ENCODE measurements at regions not wholly inside any gene's neighbourhood (a gene's known extent, or its start where the extent isn't known, plus 50 kb on each side); places are given as distances from the start of the nearest gene placed in this dataset.

DNA sequence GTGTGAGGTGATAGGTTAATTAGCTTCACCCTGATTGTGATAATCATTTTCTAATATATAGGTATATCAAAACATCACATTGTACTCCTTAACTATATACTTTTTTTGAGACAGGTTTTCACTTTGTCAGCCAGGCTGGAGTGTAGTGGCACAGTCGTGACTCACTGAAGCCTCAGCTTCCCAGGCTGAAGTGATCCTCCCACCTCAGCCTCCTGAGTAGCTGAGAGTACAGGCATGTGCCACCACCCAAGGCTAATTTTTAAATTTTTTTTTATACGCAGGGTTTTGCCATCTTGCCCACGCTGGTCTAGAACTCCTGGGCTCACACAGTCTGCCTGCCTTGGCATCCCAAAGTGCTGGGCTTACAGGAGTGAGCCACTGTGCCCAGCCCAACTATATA, 455.3 kb upstream of the MAF start:
- TF ChIP-seq, protein P1, sequence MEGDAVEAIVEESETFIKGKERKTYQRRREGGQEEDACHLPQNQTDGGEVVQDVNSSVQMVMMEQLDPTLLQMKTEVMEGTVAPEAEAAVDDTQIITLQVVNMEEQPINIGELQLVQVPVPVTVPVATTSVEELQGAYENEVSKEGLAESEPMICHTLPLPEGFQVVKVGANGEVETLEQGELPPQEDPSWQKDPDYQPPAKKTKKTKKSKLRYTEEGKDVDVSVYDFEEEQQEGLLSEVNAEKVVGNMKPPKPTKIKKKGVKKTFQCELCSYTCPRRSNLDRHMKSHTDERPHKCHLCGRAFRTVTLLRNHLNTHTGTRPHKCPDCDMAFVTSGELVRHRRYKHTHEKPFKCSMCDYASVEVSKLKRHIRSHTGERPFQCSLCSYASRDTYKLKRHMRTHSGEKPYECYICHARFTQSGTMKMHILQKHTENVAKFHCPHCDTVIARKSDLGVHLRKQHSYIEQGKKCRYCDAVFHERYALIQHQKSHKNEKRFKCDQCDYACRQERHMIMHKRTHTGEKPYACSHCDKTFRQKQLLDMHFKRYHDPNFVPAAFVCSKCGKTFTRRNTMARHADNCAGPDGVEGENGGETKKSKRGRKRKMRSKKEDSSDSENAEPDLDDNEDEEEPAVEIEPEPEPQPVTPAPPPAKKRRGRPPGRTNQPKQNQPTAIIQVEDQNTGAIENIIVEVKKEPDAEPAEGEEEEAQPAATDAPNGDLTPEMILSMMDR (IDR thresholded peaks at IDR 0.05): no peak
- TF ChIP-seq POLR2A (IDR thresholded peaks at IDR 0.05): no peak
